DOHH2 (cell line): ENCODE measurements at regions not wholly inside any gene's neighbourhood (a gene's known extent, or its start where the extent isn't known, plus 50 kb on each side); places are given as distances from the start of the nearest gene placed in this dataset.

Experiments used
- EZH2phosphoT487 ChIP-seq: fragments of 200-600 bp; sonication (generic); IDR thresholded peaks from 2 replicates; pipeline ENCODE4 v1.6.1; 2017; ENCODE audit warnings: borderline replicate concordance, mild to moderate bottlenecking, antibody characterized with exemption, low read length, moderate library complexity, mixed read lengths
- TF ChIP-seq, protein P1 (sequence below): fragments of 200-600 bp; sonication (generic); IDR thresholded peaks from one replicate; pipeline ENCODE4 v1.5.1; 2014; ENCODE audit warnings: antibody characterized with exemption, mild to moderate bottlenecking, low read depth, low read length; ENCODE audit not compliant: poor library complexity, severe bottlenecking

- TF ChIP-seq, protein P1, sequence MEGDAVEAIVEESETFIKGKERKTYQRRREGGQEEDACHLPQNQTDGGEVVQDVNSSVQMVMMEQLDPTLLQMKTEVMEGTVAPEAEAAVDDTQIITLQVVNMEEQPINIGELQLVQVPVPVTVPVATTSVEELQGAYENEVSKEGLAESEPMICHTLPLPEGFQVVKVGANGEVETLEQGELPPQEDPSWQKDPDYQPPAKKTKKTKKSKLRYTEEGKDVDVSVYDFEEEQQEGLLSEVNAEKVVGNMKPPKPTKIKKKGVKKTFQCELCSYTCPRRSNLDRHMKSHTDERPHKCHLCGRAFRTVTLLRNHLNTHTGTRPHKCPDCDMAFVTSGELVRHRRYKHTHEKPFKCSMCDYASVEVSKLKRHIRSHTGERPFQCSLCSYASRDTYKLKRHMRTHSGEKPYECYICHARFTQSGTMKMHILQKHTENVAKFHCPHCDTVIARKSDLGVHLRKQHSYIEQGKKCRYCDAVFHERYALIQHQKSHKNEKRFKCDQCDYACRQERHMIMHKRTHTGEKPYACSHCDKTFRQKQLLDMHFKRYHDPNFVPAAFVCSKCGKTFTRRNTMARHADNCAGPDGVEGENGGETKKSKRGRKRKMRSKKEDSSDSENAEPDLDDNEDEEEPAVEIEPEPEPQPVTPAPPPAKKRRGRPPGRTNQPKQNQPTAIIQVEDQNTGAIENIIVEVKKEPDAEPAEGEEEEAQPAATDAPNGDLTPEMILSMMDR = no peak
- no peak for TF ChIP-seq EZH2phosphoT487
Observed at GRCh38 chr11:122187373-122188165, 71.6 kb upstream of the BLID start.
